GM18861 (cell line): ENCODE measurements at regions not wholly inside any gene's neighbourhood (a gene's known extent, or its start where the extent isn't known, plus 50 kb on each side); places are given as distances from the start of the nearest gene placed in this dataset.
"Not testable (repeated sequence)": the region's sequence is repeated elsewhere in the genome, so short reads cannot be mapped to it uniquely, and the experiment has no call there.

ENCODE experiments used
- ATAC-seq: cut with Tn5 transposase; IDR thresholded peaks from one replicate; pipeline ENCODE4 v1.9.1; 2021; ENCODE audit not compliant: unreplicated experiment

- ATAC-seq = no peak
Observed at GRCh38 chr18:34521040-34521439, 189.1 kb upstream of the DTNA start.

- ATAC-seq = no peak
Observed at GRCh38 chr18:34522603-34523002, 187.5 kb upstream of the DTNA start.

- no peak for ATAC-seq
Observed at GRCh38 chr18:34525244-34525643, 184.9 kb upstream of the DTNA start.

GRCh38 chr18:34528177-34528576, 181.9 kb upstream of the DTNA start:
- ATAC-seq = no peak

- ATAC-seq = no peak
Observed at GRCh38 chr18:34529358-34530335, 180.5 kb upstream of the DTNA start.

- ATAC-seq = no peak
Observed at GRCh38 chr18:34531110-34531509, 179.0 kb upstream of the DTNA start.

GRCh38 chr18:34534642-34535041, 175.5 kb upstream of the DTNA start:
- not testable (repeated sequence) for ATAC-seq

- ATAC-seq = no peak
Observed at GRCh38 chr18:34540897-34541296, 169.2 kb upstream of the DTNA start.

- no peak for ATAC-seq
Observed at GRCh38 chr18:34542625-34543024, 167.5 kb upstream of the DTNA start.

- no peak for ATAC-seq
Observed at GRCh38 chr18:34543356-34543755, 166.7 kb upstream of the DTNA start.

GRCh38 chr18:34543945-34544344, 166.2 kb upstream of the DTNA start:
- ATAC-seq = no peak

GRCh38 chr18:34544930-34545329, 165.2 kb upstream of the DTNA start:
- ATAC-seq = no peak

- ATAC-seq = no peak
Observed at GRCh38 chr18:34548120-34548972, 161.8 kb upstream of the DTNA start.

GRCh38 chr18:34548973-34549294, 161.2 kb upstream of the DTNA start:
- ATAC-seq = no peak

GRCh38 chr18:34549367-34549766, 160.7 kb upstream of the DTNA start:
- ATAC-seq = no peak

- ATAC-seq = no peak
Observed at GRCh38 chr18:34550156-34550555, 159.9 kb upstream of the DTNA start.

GRCh38 chr18:34550902-34551301, 159.2 kb upstream of the DTNA start:
- ATAC-seq = no peak

GRCh38 chr18:34551824-34552223, 158.3 kb upstream of the DTNA start:
- no peak for ATAC-seq

- ATAC-seq = no peak
Observed at GRCh38 chr18:34562252-34562870, 147.7 kb upstream of the DTNA start.

GRCh38 chr18:34567857-34568256, 142.2 kb upstream of the DTNA start:
- ATAC-seq = no peak

- no peak for ATAC-seq
Observed at GRCh38 chr18:34576622-34577021, 133.5 kb upstream of the DTNA start.

GRCh38 chr18:34583895-34584294, 126.2 kb upstream of the DTNA start:
- ATAC-seq = no peak
